GM23338 (cell line): ENCODE measurements at regions not wholly inside any gene's neighbourhood (a gene's known extent, or its start where the extent isn't known, plus 50 kb on each side); places are given as distances from the start of the nearest gene placed in this dataset.

Experiments used
- CTCF ChIP-seq, 2 experiments: fragments of 200-600 bp in 1 of 2; sonication (generic) in 1 of 2; conservative IDR thresholded peaks; 2 replicates each; pipeline versions ENCODE4 v1.5.1 to v1.6.1; 2016 to 2017; ENCODE audit warnings: antibody characterized with exemption in 2 of 2, low read depth in 2 of 2, mild to moderate bottlenecking in 2 of 2, moderate library complexity in 1 of 2
- EZH2 ChIP-seq: fragments of 200-600 bp; sonication (generic); IDR thresholded peaks from one replicate; pipeline ENCODE4 v1.8.0; 2017; ENCODE audit warnings: antibody characterized with exemption, mild to moderate bottlenecking, low read depth; ENCODE audit not compliant: unreplicated experiment

- TF ChIP-seq EZH2, result no peak
- no peak for TF ChIP-seq CTCF (conservative IDR thresholded peaks at IDR 0.05; ENCODE audit: low read depth in 2 of 2)
Observed at GRCh38 chr9:115814081-115814480, 339.5 kb upstream of the PAPPA start.
